ENCODE measurements at regions not wholly inside any gene's neighbourhood (a gene's known extent, or its start where the extent isn't known, plus 50 kb on each side); places are given as distances from the start of the nearest gene placed in this dataset.
"Not testable (repeated sequence)": the region's sequence is repeated elsewhere in the genome, so short reads cannot be mapped to it uniquely, and the experiment has no call there.

DNA sequence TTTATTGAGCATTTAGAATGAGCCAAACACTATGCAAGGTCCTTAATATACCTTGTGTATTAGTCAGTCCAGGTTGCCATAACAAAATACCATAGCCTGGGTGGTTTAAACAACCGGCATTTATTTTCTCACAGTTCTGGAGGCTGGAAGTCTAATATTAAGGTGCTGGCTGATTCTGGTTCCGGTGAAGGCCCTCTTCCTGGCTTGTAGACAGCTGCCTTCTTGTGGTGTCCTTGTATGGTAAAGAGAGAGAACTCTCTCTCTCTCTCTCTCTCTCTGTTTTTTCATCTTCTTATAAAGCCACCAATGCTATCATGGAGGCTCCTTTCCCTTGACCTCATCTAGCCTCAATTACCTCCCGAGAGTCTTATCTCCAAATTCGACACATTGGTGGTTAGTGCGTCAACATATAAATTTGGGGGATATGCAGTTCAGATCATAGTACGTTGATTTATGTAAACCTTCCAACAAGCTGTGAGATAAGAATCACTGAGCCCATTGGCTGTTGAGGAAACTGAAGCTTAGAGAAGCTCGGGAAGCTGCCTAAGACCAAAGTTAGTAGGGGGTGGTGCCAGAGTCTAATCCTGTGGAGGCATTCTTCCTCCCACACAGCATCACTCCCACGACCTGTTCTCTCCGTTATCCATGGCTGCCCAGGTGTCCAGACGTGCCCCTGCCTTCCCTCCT is 298.0 kb upstream of the PROK2 start:
- no peak for DNase-seq (ENCODE audit: low read depth in 2 of 2)

DNA sequence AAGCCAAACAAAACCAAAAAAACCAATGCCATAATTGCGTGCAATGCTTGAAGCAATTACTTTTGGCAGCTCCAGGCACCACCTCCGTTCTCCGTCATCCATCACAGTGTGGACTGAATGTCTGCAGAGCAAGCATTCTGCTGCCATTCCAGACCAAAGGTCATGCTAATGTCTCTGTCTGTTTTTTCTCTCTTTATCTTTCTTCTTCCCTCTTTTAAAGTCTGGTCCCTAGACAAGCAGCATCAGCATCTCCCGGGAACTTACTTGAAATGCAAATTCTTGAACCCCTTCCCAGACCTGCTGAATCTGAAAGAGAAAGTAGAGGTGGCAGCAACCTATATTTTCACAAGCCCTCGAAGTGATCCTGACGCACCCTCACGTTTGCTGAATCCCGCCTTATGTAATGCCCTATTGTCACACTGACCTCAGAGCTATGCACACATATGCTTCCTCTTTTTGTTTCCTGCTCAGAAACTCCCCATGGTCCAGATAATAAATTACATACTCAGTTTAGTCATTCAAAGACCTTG is 297.3 kb upstream of the PROK2 start:
- no peak for DNase-seq (ENCODE audit: low read depth in 2 of 2)

DNA sequence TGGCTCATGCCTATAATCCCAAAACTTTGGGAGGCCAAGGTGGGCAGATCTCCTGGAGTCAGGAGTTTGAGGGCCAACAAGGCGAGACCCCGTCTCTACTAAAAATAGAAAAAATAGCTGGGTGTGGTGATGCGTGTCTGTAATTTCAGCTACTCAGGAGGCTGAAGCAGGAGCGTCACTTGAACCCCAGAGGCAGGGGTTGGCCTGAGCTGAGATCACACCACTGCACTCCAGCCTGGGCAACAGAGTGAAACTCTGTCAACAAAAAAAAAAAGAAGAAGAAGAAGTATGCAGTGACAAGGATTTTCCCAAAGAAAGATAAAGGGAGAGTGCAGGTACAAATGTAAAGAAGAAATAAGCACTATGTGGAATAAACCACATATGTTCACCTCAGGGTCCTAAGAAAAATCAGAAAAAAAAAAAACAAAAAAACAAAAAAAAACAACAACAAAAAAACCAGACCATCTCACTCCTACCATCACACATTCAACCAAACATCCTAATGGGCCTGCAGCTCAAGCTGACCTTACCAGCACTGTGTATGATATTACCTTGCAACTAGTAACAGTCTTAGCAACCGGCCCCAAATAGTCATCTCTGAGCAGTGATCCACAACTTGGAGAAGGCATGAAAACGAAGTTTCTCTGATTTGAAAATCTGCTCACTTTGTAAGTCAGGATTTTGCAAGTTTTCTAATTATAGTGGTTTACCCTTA is 296.7 kb upstream of the PROK2 start:
- no peak for DNase-seq (ENCODE audit: low read depth in 2 of 2)

DNA sequence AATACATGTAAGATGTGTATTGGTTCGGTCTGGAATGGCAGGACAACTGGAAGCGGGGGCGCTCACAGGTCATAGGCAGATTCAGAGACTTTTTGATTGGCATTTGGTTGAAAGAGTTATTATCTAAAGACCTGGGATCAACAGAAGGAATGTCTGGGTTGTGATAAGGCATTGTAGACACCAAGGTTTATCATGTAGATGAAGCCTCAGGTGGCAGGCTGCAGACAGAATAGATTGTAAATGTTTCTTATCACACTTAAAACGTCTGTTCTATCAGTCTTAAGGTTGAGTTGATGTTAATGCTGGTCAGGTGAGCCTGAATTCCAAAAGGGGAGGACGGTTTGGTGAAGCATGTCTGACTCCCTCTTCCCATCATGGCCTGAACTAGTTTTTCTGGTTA is 295.9 kb upstream of the PROK2 start:
- no peak for DNase-seq (ENCODE audit: low read depth in 2 of 2)

DNA sequence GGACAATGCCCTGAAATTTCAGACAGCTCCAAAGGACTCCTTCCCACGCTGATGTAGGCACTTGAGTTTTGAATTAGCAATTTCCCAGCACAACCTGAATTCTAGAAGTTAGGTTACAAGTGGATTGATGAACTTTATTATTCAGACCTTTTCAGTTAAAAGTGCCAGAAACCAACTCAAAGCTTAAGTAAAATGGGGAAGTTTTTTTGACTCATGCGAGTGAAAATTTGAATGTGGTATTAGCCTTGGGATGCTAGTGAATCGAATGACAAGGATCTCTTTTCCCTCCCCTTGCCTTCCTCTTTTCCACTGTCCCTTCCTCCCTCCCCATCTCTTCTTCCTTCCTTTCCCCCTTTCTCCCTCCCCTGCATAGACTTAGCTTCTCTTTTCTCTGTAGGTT is 295.1 kb upstream of the PROK2 start:
- DNase-seq (ENCODE audit: low read depth in 2 of 2): no peak

DNA sequence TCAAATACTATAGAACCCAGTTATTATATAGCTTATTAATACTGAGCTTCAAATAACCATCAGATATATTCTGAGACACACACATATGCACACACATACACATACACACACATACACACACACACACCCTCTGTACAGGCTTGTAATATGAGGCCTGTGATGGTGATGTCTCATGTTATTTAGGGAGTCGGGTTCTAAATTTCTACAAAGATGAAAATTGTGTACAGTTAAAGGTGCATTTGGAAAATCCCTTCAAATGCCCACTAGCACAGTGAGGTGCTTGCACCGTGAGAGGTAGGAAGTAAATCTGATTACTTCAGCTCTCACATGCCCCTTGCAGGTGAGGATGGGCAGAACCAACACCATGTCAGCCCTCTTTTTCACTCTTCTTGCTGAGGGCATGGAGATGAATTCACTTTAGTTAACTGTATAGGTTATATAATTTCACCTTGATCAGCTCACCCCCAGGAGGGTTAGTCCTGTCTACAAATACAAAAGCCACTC is 294.5 kb upstream of the PROK2 start:
- DNase-seq (ENCODE audit: low read depth in 2 of 2): no peak

DNA sequence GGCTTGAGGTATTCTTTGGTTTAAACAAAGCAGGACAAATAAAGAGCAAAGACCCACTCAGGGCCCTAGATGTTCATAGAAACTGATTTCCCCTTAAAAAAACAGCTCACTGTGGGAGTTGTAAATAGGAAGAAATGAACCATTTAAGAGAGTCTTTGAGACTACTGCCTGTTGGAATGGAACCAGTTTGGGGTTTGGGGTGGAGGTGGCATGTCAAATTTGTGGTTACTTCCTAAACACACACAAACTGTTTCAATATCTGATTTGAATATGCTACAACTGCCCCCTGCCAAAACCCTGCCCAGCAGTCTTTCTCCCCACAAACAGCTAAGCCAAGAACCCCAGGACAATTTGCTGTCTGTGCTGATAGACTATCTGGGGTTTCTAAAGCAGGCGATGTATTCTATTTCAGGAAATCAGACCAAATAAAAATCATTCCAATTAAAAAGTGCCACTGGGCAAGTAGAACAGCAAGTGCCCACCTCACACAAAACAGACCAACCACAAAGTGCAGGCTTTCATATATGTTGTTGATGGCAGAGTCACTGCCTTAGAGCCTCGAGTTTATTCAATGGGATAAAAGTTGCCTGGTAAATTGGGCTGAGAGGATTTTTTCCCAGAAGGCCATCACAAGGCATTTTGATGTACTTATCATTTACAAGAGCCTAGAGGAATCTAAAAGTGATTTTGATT is 293.9 kb upstream of the PROK2 start:
- DNase-seq (ENCODE audit: low read depth in 2 of 2): no peak

DNA sequence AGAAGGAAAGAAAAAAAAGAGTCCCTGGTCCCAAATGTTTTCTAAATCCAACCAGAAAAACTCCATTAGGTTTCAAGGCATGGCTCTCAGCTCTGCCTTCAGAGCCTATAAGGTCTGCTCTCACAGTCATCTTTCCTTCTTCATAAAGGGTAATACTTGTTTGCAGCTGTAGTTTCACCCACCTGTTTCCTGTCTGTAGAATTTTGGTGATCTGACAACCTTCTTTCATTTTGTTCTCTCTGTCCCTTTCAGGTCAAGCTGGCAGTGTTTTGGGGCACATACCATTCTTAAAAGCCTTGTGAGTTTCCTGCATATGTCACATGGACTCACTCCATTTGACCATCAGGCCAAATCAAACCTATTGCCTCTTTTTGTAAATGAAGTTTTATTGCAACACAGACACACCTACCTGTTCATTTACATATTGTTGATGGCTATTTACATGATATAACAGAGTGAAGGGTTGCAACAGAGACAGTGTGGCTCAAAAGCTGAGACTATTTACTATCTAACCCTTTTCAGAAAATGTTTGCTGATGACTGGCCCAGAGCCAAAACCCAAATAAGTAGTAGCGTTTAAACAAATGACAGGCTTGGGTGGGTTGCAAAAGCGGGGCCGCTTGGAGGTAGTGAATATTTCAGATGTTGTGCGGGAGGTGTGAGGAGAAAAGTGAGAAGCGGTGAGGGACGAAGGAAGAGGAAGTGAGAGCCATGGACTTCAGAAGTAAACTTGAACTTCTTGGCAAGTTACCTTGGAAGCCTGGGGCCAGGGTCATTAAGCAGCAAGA is 292.7 kb upstream of the PROK2 start:
- no peak for DNase-seq (ENCODE audit: low read depth in 2 of 2)

DNA sequence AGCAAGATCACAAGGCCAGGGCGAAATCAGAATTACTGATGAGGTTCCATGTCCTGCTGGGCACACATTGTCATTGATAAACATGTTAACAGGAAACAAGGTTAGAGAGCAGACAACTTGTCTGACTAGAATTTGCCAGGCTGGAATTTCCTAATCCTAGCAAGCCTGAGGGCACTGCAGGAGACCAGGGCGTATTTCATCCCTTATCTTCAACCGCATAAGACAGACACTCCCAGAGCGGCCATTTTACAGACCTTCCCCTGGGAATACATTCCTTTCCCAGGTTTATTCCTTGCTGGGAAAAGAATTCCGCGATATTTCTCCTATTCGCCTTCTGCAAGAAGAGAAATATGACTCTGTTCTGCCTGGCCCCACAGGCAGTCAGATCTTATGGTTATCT is 290.9 kb upstream of the PROK2 start:
- not testable (repeated sequence) for DNase-seq (ENCODE audit: low read depth in 2 of 2)

DNA sequence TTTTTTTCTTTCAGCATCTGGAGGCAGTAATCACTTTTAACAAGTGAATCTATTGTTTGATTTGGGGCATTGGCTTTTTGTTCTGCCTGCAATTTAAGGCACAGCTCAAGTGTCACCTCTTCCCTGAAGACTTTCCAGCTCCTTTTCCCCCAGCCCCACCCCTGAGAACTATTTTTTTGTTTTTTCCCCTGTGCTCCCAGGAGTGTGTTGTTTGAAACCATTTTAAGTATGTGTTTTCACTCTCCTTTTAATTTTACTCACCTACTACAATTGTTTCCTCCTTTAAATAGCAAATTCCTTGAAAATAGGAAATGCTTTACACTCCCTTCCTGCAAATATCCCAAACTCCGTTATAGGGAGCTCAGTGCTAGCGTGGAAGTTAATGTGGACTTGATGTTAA is 286.7 kb upstream of the PROK2 start:
- no peak for DNase-seq (ENCODE audit: low read depth in 2 of 2)

DNA sequence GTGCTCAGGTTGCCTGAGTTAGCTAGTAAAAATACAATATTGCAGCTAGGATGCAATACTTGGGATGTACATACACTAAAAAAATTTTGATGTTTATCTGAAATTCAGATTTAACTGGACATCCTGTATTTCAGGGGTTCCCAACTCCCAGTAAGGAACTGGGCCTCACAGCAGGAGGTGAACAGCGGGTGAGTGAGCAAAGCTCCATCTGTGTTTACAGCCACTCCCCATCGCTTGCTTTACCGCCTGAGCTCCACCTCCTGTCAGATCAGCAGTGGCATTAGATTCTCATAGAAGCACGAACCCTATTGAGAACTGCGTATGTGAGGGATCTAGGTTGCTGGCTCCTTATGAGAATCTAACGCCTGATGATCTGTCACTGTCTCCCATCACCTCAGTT is 285.1 kb upstream of the PROK2 start:
- no peak for DNase-seq (ENCODE audit: low read depth in 2 of 2)

DNA sequence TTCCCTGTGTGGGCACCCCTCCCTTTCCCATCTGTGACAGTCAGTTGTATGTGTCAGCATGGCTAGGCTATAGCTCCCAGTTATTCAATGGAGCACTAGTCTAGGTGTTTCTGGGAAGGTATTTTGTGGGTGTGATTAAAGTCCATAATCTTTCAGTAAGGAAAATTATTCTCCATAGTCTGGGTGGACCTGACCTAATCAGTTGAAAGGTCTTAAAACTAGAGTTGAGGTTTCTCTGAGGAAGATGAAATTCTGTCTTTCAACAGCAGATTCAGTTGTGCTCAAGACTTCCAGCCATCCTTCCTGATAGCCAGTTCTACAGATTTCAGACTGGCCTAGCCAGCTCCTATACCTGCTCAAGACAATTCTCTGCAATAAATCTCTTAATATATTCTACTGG is 284.6 kb upstream of the PROK2 start:
- no peak for DNase-seq (ENCODE audit: low read depth in 2 of 2)

DNA sequence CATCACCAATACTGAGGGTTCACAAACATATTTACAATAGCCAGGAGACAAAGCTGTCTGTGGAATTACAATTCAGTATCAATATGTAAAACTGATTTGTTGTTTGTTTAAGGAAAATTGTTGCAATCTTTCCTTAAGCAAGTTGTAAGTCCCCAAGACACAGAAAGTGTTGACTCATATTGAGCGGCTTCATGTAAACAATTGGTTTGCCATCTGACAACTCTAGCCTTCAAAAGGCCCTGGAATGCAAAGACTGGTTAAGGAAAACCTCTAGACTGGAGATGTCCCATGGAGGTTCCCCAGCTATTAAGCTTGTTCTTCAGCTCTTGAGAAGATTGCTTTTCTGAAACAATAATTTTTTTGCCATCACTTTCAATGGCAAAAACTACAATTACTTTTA is 283.7 kb upstream of the PROK2 start:
- no peak for DNase-seq (ENCODE audit: low read depth in 2 of 2)

DNA sequence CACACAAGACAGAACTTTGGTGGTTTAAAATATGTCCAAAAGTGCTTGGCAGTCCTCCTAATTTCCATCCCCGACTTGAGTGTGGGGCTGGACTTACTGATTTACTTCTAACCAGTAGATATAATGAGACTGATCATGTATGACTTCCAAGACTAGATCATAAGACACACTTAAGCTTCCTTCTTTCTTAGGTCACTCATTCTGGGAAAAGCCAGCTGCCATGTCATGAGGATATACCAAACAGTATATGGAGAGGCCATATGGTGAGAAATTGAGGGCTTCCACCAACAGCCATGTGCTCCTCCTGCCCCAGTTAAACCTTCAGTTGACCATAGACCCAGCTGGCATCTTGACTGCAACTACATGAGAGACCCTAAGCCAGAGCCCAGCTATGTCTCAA is 282.8 kb upstream of the PROK2 start:
- DNase-seq (ENCODE audit: low read depth in 2 of 2): no peak

DNA sequence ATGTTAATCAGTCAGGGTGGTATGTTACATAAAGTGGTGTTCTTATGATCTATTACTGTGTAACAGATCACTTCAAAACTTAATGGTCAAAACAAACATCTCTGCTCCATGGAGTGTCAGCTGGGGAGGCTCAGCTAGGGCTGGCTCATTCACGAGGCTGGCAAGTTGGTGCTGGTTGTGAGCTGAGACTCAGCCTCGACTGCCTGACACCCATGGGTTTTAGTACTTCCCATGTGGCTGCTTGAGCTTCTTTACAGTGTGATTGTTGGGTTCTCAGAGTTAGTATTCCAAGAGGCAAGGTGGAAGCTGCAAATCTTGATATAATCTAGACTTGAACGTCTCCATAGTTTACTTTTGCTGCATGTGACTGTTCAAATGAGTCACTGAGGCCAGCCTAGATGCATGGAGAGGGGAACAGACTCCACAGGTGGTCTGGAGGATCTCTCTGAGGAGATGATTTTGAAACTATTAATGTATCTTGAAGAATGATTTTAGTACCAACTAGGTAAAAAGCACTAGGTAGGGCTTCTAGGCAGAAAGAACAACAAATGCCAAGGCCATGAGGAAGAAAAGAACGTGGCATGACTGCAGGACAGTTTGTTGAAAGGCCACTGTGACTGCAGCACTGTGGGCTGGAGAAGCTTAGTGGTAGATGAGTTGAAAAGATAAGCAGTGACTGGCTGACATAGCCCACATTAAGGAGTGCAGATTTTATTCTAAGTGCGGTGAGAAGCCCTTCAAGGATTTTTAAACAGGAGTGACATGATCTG is 281.1 kb upstream of the PROK2 start:
- DNase-seq (ENCODE audit: low read depth in 2 of 2): no peak

DNA sequence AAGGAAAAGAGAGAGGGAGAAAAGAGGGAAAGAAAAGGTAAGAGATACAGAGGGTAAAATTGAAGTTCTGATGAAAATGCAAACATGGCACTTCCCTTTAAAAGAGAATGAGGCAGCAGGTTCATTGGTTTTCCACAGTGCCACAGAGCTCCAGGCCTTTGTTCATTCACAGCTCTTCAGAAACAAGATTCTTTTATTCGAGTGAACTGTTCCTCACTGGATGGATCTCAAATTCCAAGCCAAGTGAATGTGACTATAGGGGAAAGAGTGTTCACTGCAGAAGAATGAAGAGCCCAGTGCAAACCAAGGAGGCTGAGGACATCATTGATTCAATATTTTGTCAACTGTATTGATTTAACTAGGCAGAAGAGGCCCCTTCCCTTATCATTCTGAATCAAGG is 280.3 kb upstream of the PROK2 start:
- DNase-seq (ENCODE audit: low read depth in 2 of 2): no peak

DNA sequence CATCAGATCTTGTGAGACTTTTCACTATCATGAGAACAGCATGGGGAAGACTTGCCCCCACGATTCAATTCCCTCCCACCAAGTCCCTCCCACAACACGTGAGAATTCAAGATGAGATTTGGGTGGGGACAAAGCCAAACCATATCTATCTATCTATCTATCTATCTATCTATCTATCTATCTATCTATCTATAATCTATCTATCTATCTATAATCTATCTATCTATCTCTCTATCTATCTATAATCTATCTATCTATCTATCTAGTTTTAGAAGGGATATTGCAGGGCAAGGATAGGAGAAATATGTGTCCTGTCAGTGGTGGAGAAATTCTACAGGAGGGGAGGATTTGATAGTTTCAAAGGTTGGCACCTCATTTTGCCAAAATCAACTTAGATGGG is 279.8 kb upstream of the PROK2 start:
- not testable (repeated sequence) for DNase-seq (ENCODE audit: low read depth in 2 of 2)

DNA sequence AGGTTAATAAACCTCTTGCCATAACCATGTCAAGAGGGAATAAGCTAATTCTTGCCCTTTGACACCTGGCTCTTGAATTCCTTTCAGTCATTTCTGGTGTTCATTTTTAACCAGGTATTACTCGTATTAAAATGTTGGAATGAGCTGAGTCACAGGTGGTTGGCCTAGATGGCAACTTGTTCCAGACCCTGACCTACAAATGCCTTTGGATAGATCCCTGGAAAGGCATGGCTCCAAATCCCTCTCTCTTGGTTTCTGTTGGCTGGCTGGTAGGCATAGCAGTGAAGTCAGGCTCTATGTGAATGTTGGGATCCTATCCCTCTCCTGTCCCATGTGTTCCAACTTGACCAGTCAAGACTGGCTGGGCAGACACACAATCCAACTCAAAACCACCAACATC is 277.1 kb upstream of the PROK2 start:
- no peak for DNase-seq (ENCODE audit: low read depth in 2 of 2)

DNA sequence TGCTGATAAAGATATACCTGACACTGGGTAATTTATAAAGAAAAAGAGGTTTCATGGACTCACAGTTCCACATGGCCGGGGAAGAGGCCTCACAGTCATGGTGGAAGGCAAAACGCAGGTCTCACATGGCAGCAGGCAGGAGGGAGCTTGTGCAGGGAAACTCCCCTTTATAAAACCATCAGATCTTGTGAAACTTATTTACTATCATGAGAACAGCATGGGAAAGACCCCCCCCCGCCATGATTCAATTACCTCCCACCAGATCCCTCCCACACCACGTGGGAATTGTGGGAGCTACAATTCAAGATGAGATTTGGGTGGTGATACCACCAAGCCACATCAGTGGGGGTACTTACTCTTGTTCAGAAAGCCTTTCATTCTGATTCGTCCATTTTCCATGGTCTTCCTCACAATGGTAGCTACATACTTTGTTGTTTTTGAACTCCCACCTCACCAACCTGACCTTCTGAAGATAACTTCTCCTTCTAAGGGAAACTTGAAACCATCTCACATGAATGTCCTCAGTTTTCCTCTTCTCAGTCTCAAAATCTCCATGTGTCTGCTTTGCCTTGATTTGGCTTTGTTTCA is 275.6 kb upstream of the PROK2 start:
- DNase-seq (ENCODE audit: low read depth in 2 of 2): no peak

DNA sequence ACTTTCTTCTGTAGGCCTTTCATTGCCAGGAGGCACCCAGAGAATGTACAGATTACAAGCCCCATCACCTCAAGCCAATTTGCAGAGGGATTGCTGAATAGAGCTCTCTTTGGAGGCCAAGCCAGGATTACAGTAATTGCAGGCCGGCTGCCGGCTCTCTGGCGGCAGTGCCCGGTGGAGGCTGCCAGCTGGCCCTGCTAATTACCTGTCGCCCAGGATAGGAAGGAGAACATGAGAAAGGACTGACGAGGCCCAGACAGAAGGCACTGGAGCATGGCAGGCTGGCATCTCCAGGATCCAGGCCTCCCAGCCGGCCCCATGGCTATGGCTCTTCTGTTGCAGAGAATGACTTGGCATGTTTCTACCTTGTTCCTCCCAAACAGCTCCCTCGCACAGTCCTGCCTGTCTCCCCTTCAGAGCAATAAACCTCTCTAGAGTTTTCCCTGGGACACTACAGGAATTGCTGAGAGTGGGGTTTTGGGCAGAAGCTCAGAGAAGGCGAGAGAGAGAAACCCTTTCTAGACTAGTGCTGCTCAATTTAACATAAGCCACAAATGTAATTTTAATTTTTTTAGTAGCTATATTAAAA is 273.6 kb upstream of the PROK2 start:
- DNase-seq (ENCODE audit: low read depth in 2 of 2): no peak

Measured in activated CD8-positive, alpha-beta memory T cell treated with anti-CD3 and anti-CD28 coated beads for 4 hours (primary cell).